DOHH2 (cell line): ENCODE measurements at regions not wholly inside any gene's neighbourhood (a gene's known extent, or its start where the extent isn't known, plus 50 kb on each side); places are given as distances from the start of the nearest gene placed in this dataset.

Source experiments
- H3F3A ChIP-seq: fragments of 200-600 bp; sonication (generic), shearing (Covaris generic); 2 replicates; pipeline ENCODE4 v1.6.0; 2016; ENCODE audit warnings: antibody characterized with exemption, mild to moderate bottlenecking; ENCODE audit not compliant: control insufficient read depth, insufficient read depth
- H3K27ac ChIP-seq: fragments of 200-600 bp; sonication (generic); 2 replicates; pipeline ENCODE4 v1.5.1; 2014; ENCODE audit warnings: low read depth, mild to moderate bottlenecking, low read length, moderate library complexity
- H3K27me3 ChIP-seq: fragments of 200-600 bp; sonication (generic); 2 replicates; pipeline ENCODE4 v1.6.1; 2014; ENCODE audit warnings: mild to moderate bottlenecking, low read length, mixed read lengths; ENCODE audit not compliant: control insufficient read depth
- H3K36me3 ChIP-seq: fragments of 200-600 bp; sonication (generic); 2 replicates; pipeline ENCODE4 v1.6.1; 2014; ENCODE audit warnings: mild to moderate bottlenecking, low read length, moderate library complexity, mixed read lengths; ENCODE audit not compliant: control insufficient read depth
- H3K4me1 ChIP-seq: fragments of 200-600 bp; sonication (generic); 2 replicates; pipeline ENCODE4 v1.6.1; 2014; ENCODE audit warnings: mild to moderate bottlenecking, low read length, mixed read lengths; ENCODE audit not compliant: control insufficient read depth
- H3K4me2 ChIP-seq: fragments of 200-600 bp; sonication (generic); 2 replicates; pipeline ENCODE4 v1.6.0; 2014; ENCODE audit warnings: mild to moderate bottlenecking, low read length, moderate library complexity
- H3K4me3 ChIP-seq: fragments of 200-600 bp; sonication (generic); 2 replicates; pipeline ENCODE4 v1.5.1; 2014; ENCODE audit warnings: mild to moderate bottlenecking, low read length, mixed read lengths
- H3K79me2 ChIP-seq: fragments of 200-600 bp; sonication (generic); 2 replicates; pipeline ENCODE4 v1.6.1; 2014; ENCODE audit warnings: mild to moderate bottlenecking, low read length, mixed read lengths; ENCODE audit not compliant: control insufficient read depth
- H3K9me2 ChIP-seq: fragments of 200-600 bp; sonication (generic); replicated peaks from 2 replicates; pipeline ENCODE4 v1.6.1; 2014; ENCODE audit warnings: mild to moderate bottlenecking, low read length, mixed read lengths; ENCODE audit not compliant: control insufficient read depth
- H3K9me3 ChIP-seq: fragments of 200-600 bp; sonication (generic); 2 replicates; pipeline ENCODE4 v1.6.1; 2014; ENCODE audit warnings: antibody characterized with exemption, low read length, mixed read lengths; ENCODE audit not compliant: control insufficient read depth, insufficient read depth
- H4K20me1 ChIP-seq: fragments of 200-600 bp; sonication (generic); 2 replicates; pipeline ENCODE4 v1.6.0; 2014; ENCODE audit warnings: low read depth, mild to moderate bottlenecking, antibody characterized with exemption, low read length, moderate library complexity; ENCODE audit not compliant: control insufficient read depth, insufficient read depth
- EZH2phosphoT487 ChIP-seq: fragments of 200-600 bp; sonication (generic); IDR thresholded peaks from 2 replicates; pipeline ENCODE4 v1.6.1; 2017; ENCODE audit warnings: borderline replicate concordance, mild to moderate bottlenecking, antibody characterized with exemption, low read length, moderate library complexity, mixed read lengths
- TF ChIP-seq, protein P1 (sequence below): fragments of 200-600 bp; sonication (generic); IDR thresholded peaks from one replicate; pipeline ENCODE4 v1.5.1; 2014; ENCODE audit warnings: antibody characterized with exemption, mild to moderate bottlenecking, low read depth, low read length; ENCODE audit not compliant: poor library complexity, severe bottlenecking

GRCh38 chr7:96408881-96409280 is 87.0 kb upstream of the SLC25A13 start:
- no peak for TF ChIP-seq EZH2phosphoT487
- TF ChIP-seq, protein P1, sequence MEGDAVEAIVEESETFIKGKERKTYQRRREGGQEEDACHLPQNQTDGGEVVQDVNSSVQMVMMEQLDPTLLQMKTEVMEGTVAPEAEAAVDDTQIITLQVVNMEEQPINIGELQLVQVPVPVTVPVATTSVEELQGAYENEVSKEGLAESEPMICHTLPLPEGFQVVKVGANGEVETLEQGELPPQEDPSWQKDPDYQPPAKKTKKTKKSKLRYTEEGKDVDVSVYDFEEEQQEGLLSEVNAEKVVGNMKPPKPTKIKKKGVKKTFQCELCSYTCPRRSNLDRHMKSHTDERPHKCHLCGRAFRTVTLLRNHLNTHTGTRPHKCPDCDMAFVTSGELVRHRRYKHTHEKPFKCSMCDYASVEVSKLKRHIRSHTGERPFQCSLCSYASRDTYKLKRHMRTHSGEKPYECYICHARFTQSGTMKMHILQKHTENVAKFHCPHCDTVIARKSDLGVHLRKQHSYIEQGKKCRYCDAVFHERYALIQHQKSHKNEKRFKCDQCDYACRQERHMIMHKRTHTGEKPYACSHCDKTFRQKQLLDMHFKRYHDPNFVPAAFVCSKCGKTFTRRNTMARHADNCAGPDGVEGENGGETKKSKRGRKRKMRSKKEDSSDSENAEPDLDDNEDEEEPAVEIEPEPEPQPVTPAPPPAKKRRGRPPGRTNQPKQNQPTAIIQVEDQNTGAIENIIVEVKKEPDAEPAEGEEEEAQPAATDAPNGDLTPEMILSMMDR: no peak
- Histone ChIP-seq H3K4me1 (no peaks in the 10 kb centered on the region), H3K27ac (no peak overlapping the region), H3F3A (no peaks in the 10 kb centered on the region), H3K4me2 (no peak overlapping the region), H4K20me1 (no peaks in the 10 kb centered on the region), H3K9me2 (no peaks in the 10 kb centered on the region), H3K9me3 (no peaks in the 10 kb centered on the region), H3K36me3 (no peaks in the 10 kb centered on the region), H3K79me2 (no peaks in the 10 kb centered on the region), H3K4me3 (no peak overlapping the region), H3K27me3 (0 out of 2 replicates have a peak, but pooled peaks cover 5% of the 10 kb centered on the region)

GRCh38 chr7:96407427-96407826 is 85.5 kb upstream of the SLC25A13 start:
- TF ChIP-seq, protein P1: no peak
- no peak for TF ChIP-seq EZH2phosphoT487
- Histone ChIP-seq H3K9me2 (no peaks in the 10 kb centered on the region), H3K27ac (no peak overlapping the region), H3K79me2 (no peaks in the 10 kb centered on the region), H4K20me1 (no peaks in the 10 kb centered on the region), H3K9me3 (no peaks in the 10 kb centered on the region), H3K36me3 (no peaks in the 10 kb centered on the region), H3F3A (no peaks in the 10 kb centered on the region), H3K4me2 (no peak overlapping the region), H3K4me3 (no peak overlapping the region), H3K27me3 (0 out of 2 replicates have a peak, but pooled peaks cover 5% of the 10 kb centered on the region), H3K4me1 (no peaks in the 10 kb centered on the region)

DNA sequence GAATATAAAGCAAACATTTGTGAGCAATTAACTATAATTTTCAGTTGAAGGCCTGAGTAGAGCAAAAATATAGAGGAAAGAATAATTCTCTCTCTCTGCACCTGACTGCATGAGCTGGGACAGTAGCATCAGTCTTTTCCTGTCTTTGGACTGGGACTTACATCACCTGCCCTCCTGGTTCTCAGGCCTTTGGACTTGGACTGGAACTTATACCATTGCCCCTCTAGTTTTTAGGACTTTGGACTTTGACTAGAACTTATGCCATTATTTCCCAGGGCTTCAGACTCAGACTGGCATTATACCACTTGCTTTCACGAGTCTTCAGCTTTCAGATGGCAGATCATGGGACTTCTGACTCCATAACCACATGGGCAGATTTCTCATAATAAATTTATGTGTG is 81.0 kb upstream of the SLC25A13 start:
- Histone ChIP-seq H3K9me2 (no peaks in the 10 kb centered on the region), H3K36me3 (no peaks in the 10 kb centered on the region), H3K4me3 (no peak overlapping the region), H3K79me2 (no peaks in the 10 kb centered on the region), H3K4me2 (no peak overlapping the region), H4K20me1 (no peaks in the 10 kb centered on the region), H3F3A (no peaks in the 10 kb centered on the region), H3K27me3 (no peaks in the 10 kb centered on the region), H3K9me3 (no peaks in the 10 kb centered on the region), H3K4me1 (no peaks in the 10 kb centered on the region), H3K27ac (no peak overlapping the region)
- TF ChIP-seq, protein P1: no peak
- no peak for TF ChIP-seq EZH2phosphoT487

DNA sequence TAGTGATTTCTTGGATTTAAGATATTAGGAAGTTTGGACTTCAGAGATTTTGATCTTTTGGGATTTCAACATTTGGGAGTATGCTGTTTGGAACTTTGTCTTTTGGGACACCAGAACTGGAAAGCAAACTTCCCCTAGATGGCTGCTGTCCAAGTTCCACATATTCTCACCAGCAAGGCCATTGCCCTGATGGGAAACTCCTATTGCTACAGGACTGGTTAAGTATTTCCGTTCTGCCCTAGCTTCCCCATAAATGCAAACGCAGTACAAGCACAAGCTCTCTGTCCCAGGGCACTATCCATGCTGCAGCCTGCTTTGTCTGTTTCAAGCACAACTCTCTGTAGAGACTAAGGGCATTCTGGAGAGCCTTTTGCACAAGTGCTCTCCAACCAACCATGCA is 79.3 kb upstream of the SLC25A13 start:
- Histone ChIP-seq H3K4me3 (no peak overlapping the region), H3F3A (no peaks in the 10 kb centered on the region), H3K9me2 (no peaks in the 10 kb centered on the region), H3K79me2 (no peaks in the 10 kb centered on the region), H3K27ac (no peak overlapping the region), H3K36me3 (no peaks in the 10 kb centered on the region), H3K4me2 (no peak overlapping the region), H4K20me1 (no peaks in the 10 kb centered on the region), H3K9me3 (no peaks in the 10 kb centered on the region), H3K27me3 (no peaks in the 10 kb centered on the region), H3K4me1 (no peaks in the 10 kb centered on the region)
- no peak for TF ChIP-seq EZH2phosphoT487
- TF ChIP-seq, protein P1: no peak
